ENCODE measurements at regions not wholly inside any gene's neighbourhood (a gene's known extent, or its start where the extent isn't known, plus 50 kb on each side); places are given as distances from the start of the nearest gene placed in this dataset.

GRCh38 chr6:40268166-40268565 lies 319.0 kb downstream of the LRFN2 start:
- no peak for TF ChIP-seq POLR2A (IDR thresholded peaks at IDR 0.05)
- TF ChIP-seq CTCF (IDR thresholded peaks at IDR 0.05) = no peak
- no peak for TF ChIP-seq POLR2AphosphoS5 (IDR thresholded peaks at IDR 0.05)
